GM12892 (cell line): ENCODE measurements at regions not wholly inside any gene's neighbourhood (a gene's known extent, or its start where the extent isn't known, plus 50 kb on each side); places are given as distances from the start of the nearest gene placed in this dataset.

Experiments used
- POLR2A ChIP-seq: IDR thresholded peaks from 2 replicates; pipeline ENCODE4 v1.6.1; 2011; ENCODE audit warnings: low read depth, low read length, control low read depth
- POLR2AphosphoS5 ChIP-seq: IDR thresholded peaks from 2 replicates; pipeline ENCODE4 v1.6.1; 2011; ENCODE audit warnings: low read depth, low read length, control low read depth
- TAF1 ChIP-seq: IDR thresholded peaks from 2 replicates; pipeline ENCODE4 v1.6.1; 2011; ENCODE audit warnings: low read depth, mild to moderate bottlenecking, control low read depth, low read length, borderline replicate concordance

GRCh38 chr20:6430381-6430780 lies 307.6 kb upstream of the FERMT1 start:
- no peak for TF ChIP-seq POLR2AphosphoS5
- no peak for TF ChIP-seq TAF1
- no peak for TF ChIP-seq POLR2A
